ENCODE measurements at regions not wholly inside any gene's neighbourhood (a gene's known extent, or its start where the extent isn't known, plus 50 kb on each side); places are given as distances from the start of the nearest gene placed in this dataset.
A peak's percentile ranks its signal among the peaks of the same experiment; 100 is the strongest.

DNA sequence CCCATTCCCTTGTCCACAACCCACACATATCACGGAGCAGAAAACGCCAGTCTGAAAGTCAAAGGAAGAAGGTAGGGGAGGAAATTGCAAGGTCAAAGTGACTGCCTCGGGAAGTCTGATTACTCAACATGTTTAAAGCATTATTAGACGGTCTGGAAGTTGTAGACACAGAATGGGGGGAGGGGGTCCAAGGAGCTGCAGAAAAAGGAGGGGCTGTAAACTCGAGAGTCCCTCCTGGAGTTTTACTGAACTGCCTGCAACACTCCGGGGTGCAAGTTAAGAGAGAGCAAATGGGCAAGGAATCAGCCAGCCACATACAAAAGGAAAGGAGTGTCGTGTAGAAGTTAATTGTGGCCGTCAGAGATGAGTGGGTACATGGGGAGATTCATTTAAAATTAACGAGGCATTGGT, 417.7 kb upstream of the JARID2 start:
- Mint-ChIP-seq H3K27ac (no peak overlapping the region), H3K36me3 (ENCODE audit: low read depth) (no peaks in the 10 kb centered on the region), H3K4me3 (no peak overlapping the region), H3K27me3 (peaks cover 18% of the 10 kb centered on the region), H3K4me1 (no peaks in the 10 kb centered on the region)
- ATAC-seq, result no peak
- DNase-seq, result no peak
- H3K9me3 ChIP-seq (ENCODE audit: control insufficient read depth, low read length, poor library complexity, severe bottlenecking), result no peaks in the 10 kb centered on the region

- ATAC-seq (no peak), DNase-seq (no peak)
- Mint-ChIP-seq H3K27me3 (peaks cover 1% of the 10 kb centered on the region), H3K4me1 (no peaks in the 10 kb centered on the region), H3K4me3 (no peak overlapping the region), H3K36me3 (ENCODE audit: low read depth) (no peaks in the 10 kb centered on the region), H3K27ac (no peak overlapping the region)
- no peaks in the 10 kb centered on the region for H3K9me3 ChIP-seq (ENCODE audit: control insufficient read depth, low read length, poor library complexity, severe bottlenecking)
These were observed 414.8 kb upstream of the JARID2 start for GRCh38 chr6:14831070-14831469.

DNA sequence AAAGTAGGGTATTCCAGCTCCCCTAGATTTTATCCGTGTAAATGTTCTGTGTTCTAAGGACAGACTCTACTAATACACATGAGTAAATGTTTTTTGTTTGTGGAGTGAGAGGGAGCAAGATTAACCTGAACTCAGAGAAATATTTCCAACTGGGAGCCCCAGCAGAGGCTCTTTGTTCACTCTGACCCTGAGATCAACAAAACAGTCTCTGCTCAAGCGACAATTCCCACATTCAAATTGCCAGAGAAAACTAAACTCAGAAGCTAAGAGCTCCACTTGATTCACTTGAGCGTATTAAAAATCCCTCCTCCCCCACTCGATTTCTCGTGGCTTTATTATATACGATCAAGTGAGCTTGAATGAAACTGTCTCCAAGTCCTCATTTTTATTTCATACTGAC, 413.9 kb upstream of the JARID2 start:
- H3K27ac Mint-ChIP-seq, result no peak overlapping the region
- H3K27me3 Mint-ChIP-seq, result peaks cover 5% of the 10 kb centered on the region
- no peak overlapping the region for H3K4me3 Mint-ChIP-seq
- H3K36me3 Mint-ChIP-seq (ENCODE audit: low read depth), result no peaks in the 10 kb centered on the region
- ATAC-seq (no peak), DNase-seq (no peak)
- no peaks in the 10 kb centered on the region for H3K4me1 Mint-ChIP-seq
- H3K9me3 ChIP-seq (ENCODE audit: control insufficient read depth, low read length, poor library complexity, severe bottlenecking), result no peaks in the 10 kb centered on the region

- Mint-ChIP-seq H3K36me3 (ENCODE audit: low read depth) (no peaks in the 10 kb centered on the region), H3K4me3 (no peak overlapping the region), H3K4me1 (no peaks in the 10 kb centered on the region), H3K27ac (no peak overlapping the region), H3K27me3 (peaks cover 6% of the 10 kb centered on the region)
- no peak for ATAC-seq
- no peaks in the 10 kb centered on the region for H3K9me3 ChIP-seq (ENCODE audit: control insufficient read depth, low read length, poor library complexity, severe bottlenecking)
- no peak for DNase-seq
These were observed 413.4 kb upstream of the JARID2 start for GRCh38 chr6:14832427-14832826.

DNA sequence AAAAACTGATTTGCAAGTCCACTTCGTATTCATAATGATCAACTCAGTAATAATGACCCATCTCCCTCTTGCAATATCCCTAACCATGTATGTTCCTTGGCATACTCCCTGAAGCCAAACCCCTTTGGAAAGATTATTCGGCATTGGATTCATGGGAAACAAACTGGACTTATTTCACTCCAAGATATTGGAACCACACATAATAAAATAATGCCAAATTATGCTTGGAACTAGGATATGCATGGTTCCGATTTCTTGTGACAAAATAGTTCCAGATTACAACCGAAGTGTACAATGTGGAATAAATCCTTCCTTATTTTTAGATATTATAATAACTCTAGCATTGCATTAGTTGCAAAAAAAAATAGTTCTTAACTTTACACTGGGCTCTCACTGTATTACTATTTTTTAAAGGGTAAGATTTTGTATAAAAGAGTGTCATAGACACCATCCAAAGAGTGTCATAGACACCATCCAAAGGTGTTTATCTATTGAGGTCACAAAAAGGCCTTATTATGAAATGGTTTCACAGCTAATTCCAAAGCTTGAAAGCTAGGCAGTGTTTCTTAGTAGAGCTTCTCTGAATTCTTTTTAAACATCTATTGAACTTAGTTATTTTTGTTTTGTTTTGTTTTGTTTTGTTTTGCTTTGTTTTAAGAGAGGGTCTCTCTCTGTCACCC, 410.9 kb upstream of the JARID2 start:
- no peak for ATAC-seq
- H3K9me3 ChIP-seq (ENCODE audit: control insufficient read depth, low read length, poor library complexity, severe bottlenecking), result no peaks in the 10 kb centered on the region
- no peak for DNase-seq
- H3K27me3 Mint-ChIP-seq, result peaks cover 25% of the 10 kb centered on the region
- peaks cover 2% of the 10 kb centered on the region for H3K36me3 Mint-ChIP-seq (ENCODE audit: low read depth)
- no peak overlapping the region for H3K27ac Mint-ChIP-seq
- no peak overlapping the region for H3K4me3 Mint-ChIP-seq
- H3K4me1 Mint-ChIP-seq, result no peaks in the 10 kb centered on the region

GRCh38 chr6:14837435-14837834, 408.4 kb upstream of the JARID2 start:
- no peaks in the 10 kb centered on the region for H3K9me3 ChIP-seq (ENCODE audit: control insufficient read depth, low read length, poor library complexity, severe bottlenecking)
- no peak overlapping the region for H3K4me3 Mint-ChIP-seq
- ATAC-seq, result no peak
- peaks cover 3% of the 10 kb centered on the region for H3K36me3 Mint-ChIP-seq (ENCODE audit: low read depth)
- DNase-seq, result no peak
- H3K27me3 Mint-ChIP-seq, result peaks cover 39% of the 10 kb centered on the region
- H3K4me1 Mint-ChIP-seq, result no peaks in the 10 kb centered on the region
- H3K27ac Mint-ChIP-seq, result no peak overlapping the region

- DNase-seq, result no peak
- H3K27me3 Mint-ChIP-seq, result peaks cover 43% of the 10 kb centered on the region
- H3K4me1 Mint-ChIP-seq, result peaks cover 1% of the 10 kb centered on the region
- peaks cover 5% of the 10 kb centered on the region for H3K36me3 Mint-ChIP-seq (ENCODE audit: low read depth)
- no peaks in the 10 kb centered on the region for H3K9me3 ChIP-seq (ENCODE audit: control insufficient read depth, low read length, poor library complexity, severe bottlenecking)
- no peak overlapping the region for H3K27ac Mint-ChIP-seq
- ATAC-seq, result no peak
- H3K4me3 Mint-ChIP-seq, result no peak overlapping the region
These were observed 407.7 kb upstream of the JARID2 start for GRCh38 chr6:14838133-14838583.

DNA sequence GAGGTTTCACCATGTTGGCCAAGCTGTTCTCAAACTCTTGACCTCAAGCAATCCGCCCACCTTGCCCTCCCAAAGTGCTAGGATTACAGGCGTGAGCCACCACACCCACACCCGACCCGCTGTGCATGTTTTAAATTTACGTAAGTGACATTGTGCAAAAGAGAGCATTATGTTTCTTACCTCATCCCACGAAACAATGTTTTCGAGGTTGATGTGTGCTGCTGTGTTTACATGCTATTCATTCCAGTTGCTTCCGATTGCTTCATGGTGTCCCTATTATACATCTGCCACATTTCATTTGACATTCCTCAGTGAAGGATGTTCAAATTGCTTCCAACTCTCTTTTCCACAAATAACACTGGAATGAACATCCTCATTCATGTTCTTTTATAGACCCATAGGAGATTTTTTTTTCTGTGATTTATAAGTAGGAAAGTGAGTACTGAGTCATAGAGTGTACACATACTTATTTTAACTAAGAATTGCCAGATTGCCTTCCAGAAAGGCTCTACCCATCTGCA, 403.9 kb upstream of the JARID2 start:
- Mint-ChIP-seq H3K27me3 (peaks cover 45% of the 10 kb centered on the region), H3K4me3 (no peak overlapping the region), H3K4me1 (peaks cover 2% of the 10 kb centered on the region), H3K27ac (no peak overlapping the region), H3K36me3 (ENCODE audit: low read depth) (peaks cover 7% of the 10 kb centered on the region)
- ATAC-seq, result no peak
- no peaks in the 10 kb centered on the region for H3K9me3 ChIP-seq (ENCODE audit: control insufficient read depth, low read length, poor library complexity, severe bottlenecking)
- no peak for DNase-seq

DNA sequence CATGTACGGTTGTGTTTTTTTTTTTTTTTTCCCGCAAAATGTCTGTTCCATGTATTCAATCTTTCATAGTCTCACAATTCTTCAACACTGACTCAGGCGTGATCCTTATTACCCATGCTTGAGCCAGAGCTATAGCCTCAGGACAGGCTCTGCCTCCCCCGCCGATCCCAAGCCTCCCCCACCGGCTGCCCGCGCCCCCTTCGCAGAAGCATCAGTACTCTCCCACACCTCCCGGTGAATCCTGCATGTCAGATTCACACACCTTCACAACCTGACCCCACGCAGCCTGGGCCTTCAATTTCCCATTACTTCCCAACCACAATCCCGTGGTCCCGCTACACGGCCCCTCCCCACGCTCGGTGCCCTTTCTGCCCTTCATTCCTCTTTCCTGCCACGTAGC, 401.5 kb upstream of the JARID2 start:
- ATAC-seq, result no peak

GRCh38 chr6:14848019-14848418, 397.9 kb upstream of the JARID2 start:
- H3K27me3 Mint-ChIP-seq, result peaks cover 15% of the 10 kb centered on the region
- H3K27ac Mint-ChIP-seq, result no peak overlapping the region
- DNase-seq (no peak), ATAC-seq (no peak)
- H3K4me3 Mint-ChIP-seq, result no peak overlapping the region
- peaks cover 4% of the 10 kb centered on the region for H3K4me1 Mint-ChIP-seq
- no peaks in the 10 kb centered on the region for H3K9me3 ChIP-seq (ENCODE audit: control insufficient read depth, low read length, poor library complexity, severe bottlenecking)
- H3K36me3 Mint-ChIP-seq (ENCODE audit: low read depth), result peaks cover 6% of the 10 kb centered on the region

More for the DNA sequence above, 401.5 kb upstream of the JARID2 start:
- peaks cover 29% of the 10 kb centered on the region for H3K27me3 Mint-ChIP-seq
- H3K9me3 ChIP-seq (ENCODE audit: control insufficient read depth, low read length, poor library complexity, severe bottlenecking), result no peaks in the 10 kb centered on the region
- DNase-seq, result no peak
- H3K4me3 Mint-ChIP-seq, result no peak overlapping the region
- H3K27ac Mint-ChIP-seq, result no peak overlapping the region
- H3K36me3 Mint-ChIP-seq (ENCODE audit: low read depth), result peaks cover 6% of the 10 kb centered on the region
- peaks cover 2% of the 10 kb centered on the region for H3K4me1 Mint-ChIP-seq

GRCh38 chr6:14849185-14849584, 396.7 kb upstream of the JARID2 start:
- no peaks in the 10 kb centered on the region for H3K9me3 ChIP-seq (ENCODE audit: control insufficient read depth, low read length, poor library complexity, severe bottlenecking)
- DNase-seq (no peak), ATAC-seq (no peak)
- H3K4me3 Mint-ChIP-seq, result no peak overlapping the region
- peaks cover 12% of the 10 kb centered on the region for H3K27me3 Mint-ChIP-seq
- H3K36me3 Mint-ChIP-seq (ENCODE audit: low read depth), result peaks cover 4% of the 10 kb centered on the region
- H3K27ac Mint-ChIP-seq, result no peak overlapping the region
- peaks cover 2% of the 10 kb centered on the region for H3K4me1 Mint-ChIP-seq

DNA sequence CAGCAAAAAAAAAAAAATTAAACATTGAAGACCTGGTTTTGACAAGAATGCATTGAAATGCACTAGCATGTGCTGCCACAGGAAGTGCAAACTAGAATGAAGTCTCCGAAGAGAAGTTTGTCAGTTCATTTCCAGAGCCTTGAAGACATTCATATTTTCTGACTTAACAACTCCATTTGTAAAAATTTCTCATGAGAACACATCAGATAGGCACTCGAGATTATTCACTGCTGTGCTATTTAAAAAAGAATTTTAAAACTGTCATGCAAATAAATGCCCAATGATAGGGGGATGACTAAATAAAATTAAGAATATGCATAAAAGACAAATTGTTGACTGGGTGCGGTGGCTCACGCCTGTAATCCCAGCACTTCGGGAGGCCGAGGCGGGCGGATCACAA, 394.6 kb upstream of the JARID2 start:
- no peaks in the 10 kb centered on the region for H3K9me3 ChIP-seq (ENCODE audit: control insufficient read depth, low read length, poor library complexity, severe bottlenecking)
- no peak overlapping the region for H3K27ac Mint-ChIP-seq
- H3K36me3 Mint-ChIP-seq (ENCODE audit: low read depth), result peaks cover 2% of the 10 kb centered on the region
- H3K4me3 Mint-ChIP-seq, result no peak overlapping the region
- ATAC-seq, result no peak
- no peak for DNase-seq
- peaks cover 6% of the 10 kb centered on the region for H3K4me1 Mint-ChIP-seq
- H3K27me3 Mint-ChIP-seq, result peaks cover 6% of the 10 kb centered on the region

DNA sequence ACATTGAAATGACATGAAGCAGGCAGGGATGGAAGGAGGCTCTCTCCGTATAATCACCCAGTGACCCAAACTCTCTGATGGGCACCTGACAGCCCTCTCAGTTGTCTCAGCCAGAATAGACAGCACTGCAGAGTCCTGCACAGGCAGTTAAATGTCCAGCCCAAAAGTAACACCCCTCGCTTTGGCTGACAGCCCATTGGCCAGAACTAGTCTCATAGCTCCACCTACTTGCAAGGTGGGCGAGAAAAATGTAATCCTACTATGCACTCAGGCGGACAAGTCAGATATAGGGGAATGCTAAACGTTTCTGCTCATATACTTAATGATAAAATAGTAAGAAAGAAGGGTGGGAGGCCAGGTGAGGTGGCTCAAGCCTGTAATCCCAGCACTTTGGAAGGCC, 393.5 kb upstream of the JARID2 start:
- no peak for DNase-seq
- H3K4me3 Mint-ChIP-seq, result no peak overlapping the region
- no peaks in the 10 kb centered on the region for H3K9me3 ChIP-seq (ENCODE audit: control insufficient read depth, low read length, poor library complexity, severe bottlenecking)
- peaks cover 6% of the 10 kb centered on the region for H3K27me3 Mint-ChIP-seq
- peaks cover 4% of the 10 kb centered on the region for H3K36me3 Mint-ChIP-seq (ENCODE audit: low read depth)
- H3K4me1 Mint-ChIP-seq, result peaks cover 10% of the 10 kb centered on the region
- H3K27ac Mint-ChIP-seq, result no peak overlapping the region
- ATAC-seq, result no peak

DNA sequence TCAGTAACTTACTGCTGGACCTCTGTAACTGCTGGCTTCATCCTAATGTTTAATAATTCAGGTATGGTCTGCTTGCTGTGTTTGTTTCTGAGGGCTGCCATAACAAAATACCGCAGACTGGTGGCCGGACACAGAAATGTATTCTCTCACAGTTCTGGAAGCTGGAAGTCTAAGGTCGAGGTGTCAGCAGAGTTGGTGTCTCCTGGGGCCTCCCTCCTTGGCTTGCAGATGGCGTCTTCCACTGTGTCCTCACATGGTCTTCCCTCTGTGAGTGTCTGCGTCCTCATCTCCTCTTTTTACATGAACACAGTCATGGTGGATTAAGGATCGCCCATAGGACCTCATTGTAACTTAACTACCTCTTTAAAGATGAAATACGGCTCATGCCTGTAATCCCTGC, 389.7 kb upstream of the JARID2 start:
- Mint-ChIP-seq H3K4me1 (peaks cover 16% of the 10 kb centered on the region), H3K27ac (no peak overlapping the region), H3K36me3 (ENCODE audit: low read depth) (peaks cover 3% of the 10 kb centered on the region), H3K4me3 (peak overlapping the region; percentile 41), H3K27me3 (peaks cover under 1% of the 10 kb centered on the region)
- no peaks in the 10 kb centered on the region for H3K9me3 ChIP-seq (ENCODE audit: control insufficient read depth, low read length, poor library complexity, severe bottlenecking)
- ATAC-seq (no peak), DNase-seq (no peak)
